CD4-positive, CD25-positive, alpha-beta regulatory T cell (primary cell): ENCODE measurements at regions not wholly inside any gene's neighbourhood (a gene's known extent, or its start where the extent isn't known, plus 50 kb on each side); places are given as distances from the start of the nearest gene placed in this dataset.

Experiments used
- ATAC-seq, 2 donors: fragments of 150-1000 bp; cut with Tn5 transposase; one replicate each; pipeline ENCODE4 v1.10.0; 2021; ENCODE audit warnings: low read depth in 2 of 2, moderate number of reproducible peaks in 2 of 2, moderate library complexity in 1 of 2
- DNase-seq, 3 donors: peaks; one replicate each; pipeline versions ENCODE4 v3.0.0 to v3.0.0-alpha.2; 2012 to 2022; ENCODE audit warnings: mixed read lengths in 1 of 3
- H3K27ac ChIP-seq: one replicate; pipeline ENCODE4 v1.7.0; 2013; ENCODE audit warnings: mild to moderate bottlenecking, low read length; ENCODE audit not compliant: insufficient read depth, poor library complexity, severe bottlenecking
- H3K27me3 ChIP-seq: one replicate; pipeline ENCODE4 v1.7.0; 2013; ENCODE audit warnings: low read length; ENCODE audit not compliant: control insufficient read depth, insufficient read depth
- H3K36me3 ChIP-seq: one replicate; pipeline ENCODE4 v1.7.0; 2013; ENCODE audit warnings: mild to moderate bottlenecking, low read length, moderate library complexity; ENCODE audit not compliant: control insufficient read depth, insufficient read depth
- H3K4me1 ChIP-seq: 2 replicates; pipeline ENCODE4 v1.7.0; 2013; ENCODE audit warnings: mild to moderate bottlenecking, low read length; ENCODE audit not compliant: insufficient read depth, control insufficient read depth, poor library complexity, severe bottlenecking
- H3K4me3 ChIP-seq: one replicate; pipeline ENCODE4 v1.7.0; 2013; ENCODE audit warnings: low read depth, mild to moderate bottlenecking, low read length, moderate library complexity
- H3K9me3 ChIP-seq, 2 experiments: 1 replicate in 1 of 2; 2 replicates in 1 of 2; pipeline ENCODE4 v1.7.0; 2013; ENCODE audit warnings: low read length in 2 of 2, mild to moderate bottlenecking in 1 of 2, moderate library complexity in 1 of 2; ENCODE audit not compliant: control insufficient read depth in 2 of 2
- H3K27ac Mint-ChIP-seq, 3 donors: one replicate each; pipeline ENCODE4 v1.8.0; 2020 to 2022; ENCODE audit warnings: mild to moderate bottlenecking in 3 of 3, mixed read lengths in 3 of 3, moderate library complexity in 2 of 3
- H3K27me3 Mint-ChIP-seq: one replicate; pipeline ENCODE4 v1.8.0; 2022; ENCODE audit warnings: mild to moderate bottlenecking, mixed read lengths
- H3K36me3 Mint-ChIP-seq: one replicate; pipeline ENCODE4 v1.8.0; 2020; ENCODE audit warnings: mixed read lengths
- H3K4me1 Mint-ChIP-seq, 4 donors: one replicate each; pipeline ENCODE4 v1.8.0; 2020 to 2022; ENCODE audit warnings: mixed read lengths in 4 of 4, mild to moderate bottlenecking in 1 of 4
- H3K4me3 Mint-ChIP-seq, 4 donors: one replicate each; pipeline ENCODE4 v1.8.0; 2020 to 2022; ENCODE audit warnings: mild to moderate bottlenecking in 4 of 4, mixed read lengths in 4 of 4, moderate library complexity in 3 of 4
- H3K9me3 Mint-ChIP-seq, 7 donors: one replicate each; pipeline ENCODE4 v1.8.0; 2020 to 2022; ENCODE audit warnings: mixed read lengths in 7 of 7, mild to moderate bottlenecking in 3 of 7, moderate library complexity in 2 of 7

- H3K27me3 ChIP-seq: no peaks in the 10 kb centered on the region
- peaks cover 25% of the 10 kb centered on the region for H3K27me3 Mint-ChIP-seq
Measured at GRCh38 chr3:187567021-187567420, 103.2 kb downstream of the SST start.

GRCh38 chr3:187565701-187566100, 104.5 kb downstream of the SST start:
- peaks cover 0 to 5% (median 0%) of the 10 kb centered on the region in 4 donors for H3K4me1 Mint-ChIP-seq
- H3K9me3 ChIP-seq: no peaks in the 10 kb centered on the region
- no peak overlapping the region for H3K27ac Mint-ChIP-seq
- no peak for DNase-seq
- no peaks in the 10 kb centered on the region for H3K4me1 ChIP-seq
- no peaks in the 10 kb centered on the region for H3K36me3 Mint-ChIP-seq
- H3K4me3 ChIP-seq: no peak overlapping the region
- ATAC-seq: no peak
- peaks cover 19% of the 10 kb centered on the region for H3K27me3 Mint-ChIP-seq
- no peak overlapping the region for H3K27ac ChIP-seq
- no peaks in the 10 kb centered on the region for H3K27me3 ChIP-seq
- H3K36me3 ChIP-seq: no peaks in the 10 kb centered on the region
- no peaks in the 10 kb centered on the region for H3K9me3 Mint-ChIP-seq
- H3K4me3 Mint-ChIP-seq: no peak overlapping the region

More at GRCh38 chr3:187567021-187567420, 103.2 kb downstream of the SST start:
- no peaks in the 10 kb centered on the region for H3K36me3 Mint-ChIP-seq
- H3K36me3 ChIP-seq: no peaks in the 10 kb centered on the region
- no peak overlapping the region for H3K27ac ChIP-seq
- DNase-seq: no peak
- H3K4me1 ChIP-seq: no peaks in the 10 kb centered on the region
- peaks cover 0 to 5% (median 0%) of the 10 kb centered on the region in 4 donors for H3K4me1 Mint-ChIP-seq
- H3K4me3 Mint-ChIP-seq: no peak overlapping the region
- H3K27ac Mint-ChIP-seq: no peak overlapping the region
- H3K9me3 ChIP-seq: no peaks in the 10 kb centered on the region
- ATAC-seq: no peak
- H3K9me3 Mint-ChIP-seq: no peaks in the 10 kb centered on the region
- no peak overlapping the region for H3K4me3 ChIP-seq

GRCh38 chr3:187558990-187559389, 111.2 kb downstream of the SST start:
- no peaks in the 10 kb centered on the region for H3K4me1 ChIP-seq
- H3K27me3 Mint-ChIP-seq: peaks cover 6% of the 10 kb centered on the region
- H3K27ac Mint-ChIP-seq: no peak overlapping the region
- no peaks in the 10 kb centered on the region for H3K9me3 Mint-ChIP-seq
- no peak overlapping the region for H3K4me3 Mint-ChIP-seq
- H3K27me3 ChIP-seq: no peaks in the 10 kb centered on the region
- no peak for DNase-seq
- H3K27ac ChIP-seq: no peak overlapping the region
- no peaks in the 10 kb centered on the region for H3K36me3 ChIP-seq
- H3K9me3 ChIP-seq: no peaks in the 10 kb centered on the region
- H3K4me1 Mint-ChIP-seq: no peaks in the 10 kb centered on the region
- no peak overlapping the region for H3K4me3 ChIP-seq
- ATAC-seq: no peak
- no peaks in the 10 kb centered on the region for H3K36me3 Mint-ChIP-seq

- H3K27me3 Mint-ChIP-seq: no peaks in the 10 kb centered on the region
- ATAC-seq (no peak), DNase-seq (no peak)
- no peaks in the 10 kb centered on the region for H3K36me3 ChIP-seq
- H3K4me3 ChIP-seq: no peak overlapping the region
- peaks cover 4% of the 10 kb centered on the region for H3K27me3 ChIP-seq
- H3K27ac Mint-ChIP-seq: no peak overlapping the region
- H3K36me3 Mint-ChIP-seq: no peaks in the 10 kb centered on the region
- H3K4me1 Mint-ChIP-seq: no peaks in the 10 kb centered on the region
- peaks cover 0 to 6% (median 0%) of the 10 kb centered on the region in 7 donors for H3K9me3 Mint-ChIP-seq
- no peaks in the 10 kb centered on the region for H3K4me1 ChIP-seq
- H3K9me3 ChIP-seq: no peaks in the 10 kb centered on the region
- no peak overlapping the region for H3K27ac ChIP-seq
- H3K4me3 Mint-ChIP-seq: no peak overlapping the region
Measured at GRCh38 chr3:187551416-187551815, 118.8 kb downstream of the SST start.

- DNase-seq (no peak), ATAC-seq (no peak)
- H3K36me3 ChIP-seq: no peaks in the 10 kb centered on the region
- no peak overlapping the region for H3K27ac ChIP-seq
- Mint-ChIP-seq H3K9me3 (peaks cover 0 to 6% (median 0%) of the 10 kb centered on the region in 7 donors), H3K36me3 (no peaks in the 10 kb centered on the region), H3K27ac (no peak overlapping the region), H3K4me1 (no peaks in the 10 kb centered on the region), H3K4me3 (no peak overlapping the region), H3K27me3 (no peaks in the 10 kb centered on the region)
- H3K4me3 ChIP-seq: no peak overlapping the region
- H3K4me1 ChIP-seq: no peaks in the 10 kb centered on the region
- H3K27me3 ChIP-seq: peaks cover 4% of the 10 kb centered on the region
- no peaks in the 10 kb centered on the region for H3K9me3 ChIP-seq
Measured at GRCh38 chr3:187550446-187550845, 119.7 kb downstream of the SST start.

- Histone ChIP-seq H3K27me3 (peaks cover 4% of the 10 kb centered on the region), H3K4me1 (no peaks in the 10 kb centered on the region), H3K27ac (no peak overlapping the region), H3K9me3 (peaks cover 0 to 4% of the 10 kb centered on the region in 2 experiments), H3K36me3 (no peaks in the 10 kb centered on the region), H3K4me3 (no peak overlapping the region)
- H3K4me1 Mint-ChIP-seq: no peaks in the 10 kb centered on the region
- DNase-seq: no peak
- H3K9me3 Mint-ChIP-seq: peaks cover 0 to 5% (median 0%) of the 10 kb centered on the region in 7 donors
- ATAC-seq: no peak
- no peaks in the 10 kb centered on the region for H3K36me3 Mint-ChIP-seq
- H3K4me3 Mint-ChIP-seq: no peak overlapping the region
- no peak overlapping the region for H3K27ac Mint-ChIP-seq
- no peaks in the 10 kb centered on the region for H3K27me3 Mint-ChIP-seq
Measured at GRCh38 chr3:187545366-187545765, 124.8 kb downstream of the SST start.

GRCh38 chr3:187544326-187544725, 125.9 kb downstream of the SST start:
- Histone ChIP-seq H3K4me1 (no peaks in the 10 kb centered on the region), H3K4me3 (no peak overlapping the region), H3K9me3 (peaks cover 0 to 4% of the 10 kb centered on the region in 2 experiments), H3K27ac (no peak overlapping the region), H3K36me3 (no peaks in the 10 kb centered on the region), H3K27me3 (peaks cover 4% of the 10 kb centered on the region)
- Mint-ChIP-seq H3K27ac (no peak overlapping the region), H3K9me3 (peaks cover 0 to 5% (median 3%) of the 10 kb centered on the region in 7 donors), H3K4me3 (no peak overlapping the region), H3K4me1 (no peaks in the 10 kb centered on the region), H3K27me3 (peaks cover 4% of the 10 kb centered on the region), H3K36me3 (no peaks in the 10 kb centered on the region)
- DNase-seq (no peak), ATAC-seq (no peak)

- no peaks in the 10 kb centered on the region for H3K4me1 ChIP-seq
- no peak overlapping the region for H3K4me3 ChIP-seq
- H3K9me3 Mint-ChIP-seq: peaks cover 0 to 5% (median 1%) of the 10 kb centered on the region in 7 donors
- H3K27me3 ChIP-seq: no peaks in the 10 kb centered on the region
- ATAC-seq: no peak
- no peak overlapping the region for H3K4me3 Mint-ChIP-seq
- peaks cover 0 to 4% of the 10 kb centered on the region in 2 experiments for H3K9me3 ChIP-seq
- H3K27ac Mint-ChIP-seq: no peak overlapping the region
- no peaks in the 10 kb centered on the region for H3K36me3 Mint-ChIP-seq
- no peaks in the 10 kb centered on the region for H3K36me3 ChIP-seq
- peaks cover 7% of the 10 kb centered on the region for H3K27me3 Mint-ChIP-seq
- no peak overlapping the region for H3K27ac ChIP-seq
- no peaks in the 10 kb centered on the region for H3K4me1 Mint-ChIP-seq
- DNase-seq: no peak
Measured at GRCh38 chr3:187540847-187541246, 129.3 kb downstream of the SST start.
